Hippocampal formation (tissue), 2 donors: ENCODE measurements at regions not wholly inside any gene's neighbourhood (a gene's known extent, or its start where the extent isn't known, plus 50 kb on each side); places are given as distances from the start of the nearest gene placed in this dataset.

Experiments used
- DNase-seq, 2 donors: peaks; one replicate each; lab custom pipeline; 2025; lab: John Stamatoyannopoulos, UW

DNA sequence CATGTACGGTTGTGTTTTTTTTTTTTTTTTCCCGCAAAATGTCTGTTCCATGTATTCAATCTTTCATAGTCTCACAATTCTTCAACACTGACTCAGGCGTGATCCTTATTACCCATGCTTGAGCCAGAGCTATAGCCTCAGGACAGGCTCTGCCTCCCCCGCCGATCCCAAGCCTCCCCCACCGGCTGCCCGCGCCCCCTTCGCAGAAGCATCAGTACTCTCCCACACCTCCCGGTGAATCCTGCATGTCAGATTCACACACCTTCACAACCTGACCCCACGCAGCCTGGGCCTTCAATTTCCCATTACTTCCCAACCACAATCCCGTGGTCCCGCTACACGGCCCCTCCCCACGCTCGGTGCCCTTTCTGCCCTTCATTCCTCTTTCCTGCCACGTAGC lies 401.5 kb upstream of the JARID2 start:
- no peak for DNase-seq

DNA sequence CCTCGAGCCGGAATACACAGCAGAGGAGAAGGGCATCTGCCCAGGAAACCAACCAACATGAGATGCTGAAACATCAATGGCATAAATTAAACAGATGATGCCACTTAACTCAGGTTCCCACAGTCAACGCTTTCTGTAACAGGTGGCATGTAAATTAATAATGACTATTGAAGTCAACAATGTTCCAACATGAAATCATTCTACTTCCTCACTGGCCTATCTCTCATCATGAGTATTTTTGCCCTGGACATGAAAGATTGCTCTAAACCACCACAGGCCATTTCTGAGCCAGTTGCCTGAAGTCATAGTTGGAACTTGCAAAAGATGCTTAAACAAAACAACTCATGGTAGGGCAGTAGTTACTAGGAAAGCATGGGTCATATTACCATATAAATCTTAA lies 397.9 kb upstream of the JARID2 start:
- DNase-seq, result no peak

DNA sequence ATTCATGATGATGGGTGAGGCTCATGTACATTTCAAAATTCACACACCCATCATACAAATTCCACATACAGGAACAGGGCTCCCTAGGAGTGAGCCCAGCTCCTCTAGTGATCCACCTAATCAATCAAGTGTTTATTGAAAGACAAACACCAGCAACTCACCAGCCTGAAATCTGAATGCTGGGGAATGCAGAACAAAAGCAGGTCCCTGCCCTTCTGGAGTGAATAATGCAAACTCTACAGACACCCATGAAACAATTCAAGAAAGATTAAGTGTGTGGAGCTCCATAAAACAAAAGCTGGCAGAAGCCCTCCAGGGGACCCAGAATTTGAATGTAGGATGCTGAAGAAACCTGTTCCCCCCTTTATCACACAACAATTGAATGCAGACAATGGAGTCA lies 396.7 kb upstream of the JARID2 start:
- DNase-seq, result no peak

DNA sequence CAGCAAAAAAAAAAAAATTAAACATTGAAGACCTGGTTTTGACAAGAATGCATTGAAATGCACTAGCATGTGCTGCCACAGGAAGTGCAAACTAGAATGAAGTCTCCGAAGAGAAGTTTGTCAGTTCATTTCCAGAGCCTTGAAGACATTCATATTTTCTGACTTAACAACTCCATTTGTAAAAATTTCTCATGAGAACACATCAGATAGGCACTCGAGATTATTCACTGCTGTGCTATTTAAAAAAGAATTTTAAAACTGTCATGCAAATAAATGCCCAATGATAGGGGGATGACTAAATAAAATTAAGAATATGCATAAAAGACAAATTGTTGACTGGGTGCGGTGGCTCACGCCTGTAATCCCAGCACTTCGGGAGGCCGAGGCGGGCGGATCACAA lies 394.6 kb upstream of the JARID2 start:
- DNase-seq, result no peak

DNA sequence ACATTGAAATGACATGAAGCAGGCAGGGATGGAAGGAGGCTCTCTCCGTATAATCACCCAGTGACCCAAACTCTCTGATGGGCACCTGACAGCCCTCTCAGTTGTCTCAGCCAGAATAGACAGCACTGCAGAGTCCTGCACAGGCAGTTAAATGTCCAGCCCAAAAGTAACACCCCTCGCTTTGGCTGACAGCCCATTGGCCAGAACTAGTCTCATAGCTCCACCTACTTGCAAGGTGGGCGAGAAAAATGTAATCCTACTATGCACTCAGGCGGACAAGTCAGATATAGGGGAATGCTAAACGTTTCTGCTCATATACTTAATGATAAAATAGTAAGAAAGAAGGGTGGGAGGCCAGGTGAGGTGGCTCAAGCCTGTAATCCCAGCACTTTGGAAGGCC lies 393.5 kb upstream of the JARID2 start:
- no peak for DNase-seq

DNA sequence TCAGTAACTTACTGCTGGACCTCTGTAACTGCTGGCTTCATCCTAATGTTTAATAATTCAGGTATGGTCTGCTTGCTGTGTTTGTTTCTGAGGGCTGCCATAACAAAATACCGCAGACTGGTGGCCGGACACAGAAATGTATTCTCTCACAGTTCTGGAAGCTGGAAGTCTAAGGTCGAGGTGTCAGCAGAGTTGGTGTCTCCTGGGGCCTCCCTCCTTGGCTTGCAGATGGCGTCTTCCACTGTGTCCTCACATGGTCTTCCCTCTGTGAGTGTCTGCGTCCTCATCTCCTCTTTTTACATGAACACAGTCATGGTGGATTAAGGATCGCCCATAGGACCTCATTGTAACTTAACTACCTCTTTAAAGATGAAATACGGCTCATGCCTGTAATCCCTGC lies 389.7 kb upstream of the JARID2 start:
- no peak for DNase-seq

DNA sequence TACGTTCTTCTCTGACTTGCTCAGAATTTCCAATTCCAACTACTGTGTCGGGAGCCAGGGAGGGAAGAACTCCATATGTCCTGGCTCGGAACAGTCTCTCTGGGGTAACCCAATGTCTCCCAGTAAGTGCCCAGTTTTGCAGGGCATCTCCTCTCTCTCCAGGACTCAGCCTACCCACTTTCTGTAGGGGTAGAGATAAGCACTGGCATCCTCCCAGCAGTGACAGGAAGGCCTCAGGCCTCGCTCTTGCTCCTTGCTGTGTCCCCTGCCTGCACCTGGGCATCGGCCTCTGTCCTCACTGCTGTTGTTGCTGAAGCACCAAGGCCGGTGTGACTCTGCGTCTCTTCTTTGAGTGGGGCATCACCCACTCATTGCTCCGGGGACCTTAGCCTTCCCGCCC lies 388.9 kb upstream of the JARID2 start:
- no peak for DNase-seq

DNA sequence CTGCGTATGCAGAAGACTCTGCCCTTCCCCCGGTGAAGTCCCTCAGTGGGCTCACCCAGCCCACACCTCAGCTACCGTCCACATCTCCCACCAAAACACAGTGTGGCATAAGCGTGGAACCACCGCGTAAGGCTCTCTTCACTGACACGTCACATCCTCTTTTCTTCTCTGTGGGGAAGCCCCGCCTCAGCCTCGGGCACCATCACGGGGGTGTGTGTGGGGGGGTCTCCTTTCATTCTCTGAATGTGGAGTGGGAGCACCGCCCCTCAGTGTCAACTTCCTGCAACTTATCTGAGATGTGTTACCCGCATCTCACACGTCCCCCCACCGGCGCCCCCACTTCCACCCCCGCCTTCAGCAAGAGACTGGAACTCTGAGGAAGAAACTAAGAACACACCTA lies 388.4 kb upstream of the JARID2 start:
- DNase-seq, result no peak

DNA sequence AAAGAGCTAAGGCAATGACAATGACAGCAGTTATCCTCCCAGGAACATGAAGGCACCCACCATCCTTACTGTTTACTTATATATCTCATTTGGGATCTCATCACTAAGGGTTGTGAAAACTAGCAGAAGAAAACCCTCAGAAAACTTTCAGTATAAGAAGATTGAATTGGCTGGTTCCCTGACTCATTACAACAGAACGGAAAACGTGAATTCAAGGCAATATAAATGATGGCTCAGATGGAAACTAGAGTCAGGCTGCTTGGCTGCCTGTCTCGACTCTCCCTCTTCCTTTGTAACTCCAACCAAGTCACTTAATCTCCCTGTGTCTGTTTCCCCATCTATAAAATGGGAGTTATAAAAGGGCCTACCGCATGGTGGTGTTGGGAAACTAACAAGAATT lies 387.1 kb upstream of the JARID2 start:
- DNase-seq, result no peak

DNA sequence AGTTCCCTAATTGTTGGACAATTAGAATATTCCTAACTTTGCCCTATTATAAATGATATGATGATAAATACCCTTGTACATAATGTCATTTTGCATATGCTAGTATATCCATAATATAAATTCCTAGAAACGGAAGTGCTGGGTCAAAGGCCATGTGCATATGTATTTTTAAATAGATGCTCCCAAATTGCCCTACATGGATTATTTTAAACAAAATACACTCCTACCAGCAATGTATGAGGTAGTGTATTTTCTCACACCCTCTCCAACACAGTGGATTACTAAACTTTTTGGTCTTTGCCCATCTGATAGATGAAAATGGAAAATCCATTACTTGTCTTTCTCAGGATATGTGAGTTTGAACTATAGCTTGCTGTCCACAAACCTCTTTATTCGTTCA lies 385.1 kb upstream of the JARID2 start:
- DNase-seq, result no peak

DNA sequence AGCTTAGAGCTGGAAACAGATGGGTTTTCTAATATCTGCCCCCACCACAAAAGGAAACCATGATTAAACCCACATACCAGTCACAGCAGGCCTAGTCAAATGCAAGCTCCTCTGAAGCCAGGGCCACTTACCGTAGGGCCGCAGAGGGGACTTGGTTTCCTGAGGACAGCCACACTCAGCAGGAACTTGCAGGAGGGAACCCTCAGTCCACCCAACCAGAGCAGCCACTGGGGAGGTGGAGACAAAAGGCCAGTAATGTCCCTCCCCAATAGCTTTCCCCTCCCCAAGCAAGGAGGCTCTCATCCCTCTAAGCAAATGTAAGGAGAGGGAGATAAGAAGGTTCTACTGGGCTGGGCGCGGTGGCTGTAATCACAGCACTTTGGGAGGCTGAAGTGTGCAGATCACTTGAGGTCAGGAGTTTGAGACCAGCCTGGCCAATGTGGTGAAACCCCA lies 384.4 kb upstream of the JARID2 start:
- DNase-seq, result no peak

DNA sequence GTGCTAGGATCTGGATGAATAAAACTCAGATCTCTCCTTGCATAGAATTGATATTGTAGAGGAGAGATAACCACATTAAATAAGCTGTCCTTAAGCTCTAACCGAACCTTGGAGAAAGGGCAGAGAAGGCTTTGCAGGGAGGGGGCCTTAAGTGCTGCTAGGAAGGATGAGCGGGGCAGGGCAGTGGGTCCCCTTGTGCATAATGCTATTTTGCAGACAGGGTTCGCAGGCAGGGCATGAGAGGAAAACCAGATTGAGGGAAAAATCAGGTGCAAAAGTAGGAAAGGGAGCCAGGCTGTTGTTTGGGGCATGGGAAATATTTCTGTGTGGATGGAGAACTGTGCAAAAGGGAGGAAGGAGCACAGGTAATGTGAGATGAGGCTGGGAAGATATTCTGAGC lies 383.0 kb upstream of the JARID2 start:
- no peak for DNase-seq

DNA sequence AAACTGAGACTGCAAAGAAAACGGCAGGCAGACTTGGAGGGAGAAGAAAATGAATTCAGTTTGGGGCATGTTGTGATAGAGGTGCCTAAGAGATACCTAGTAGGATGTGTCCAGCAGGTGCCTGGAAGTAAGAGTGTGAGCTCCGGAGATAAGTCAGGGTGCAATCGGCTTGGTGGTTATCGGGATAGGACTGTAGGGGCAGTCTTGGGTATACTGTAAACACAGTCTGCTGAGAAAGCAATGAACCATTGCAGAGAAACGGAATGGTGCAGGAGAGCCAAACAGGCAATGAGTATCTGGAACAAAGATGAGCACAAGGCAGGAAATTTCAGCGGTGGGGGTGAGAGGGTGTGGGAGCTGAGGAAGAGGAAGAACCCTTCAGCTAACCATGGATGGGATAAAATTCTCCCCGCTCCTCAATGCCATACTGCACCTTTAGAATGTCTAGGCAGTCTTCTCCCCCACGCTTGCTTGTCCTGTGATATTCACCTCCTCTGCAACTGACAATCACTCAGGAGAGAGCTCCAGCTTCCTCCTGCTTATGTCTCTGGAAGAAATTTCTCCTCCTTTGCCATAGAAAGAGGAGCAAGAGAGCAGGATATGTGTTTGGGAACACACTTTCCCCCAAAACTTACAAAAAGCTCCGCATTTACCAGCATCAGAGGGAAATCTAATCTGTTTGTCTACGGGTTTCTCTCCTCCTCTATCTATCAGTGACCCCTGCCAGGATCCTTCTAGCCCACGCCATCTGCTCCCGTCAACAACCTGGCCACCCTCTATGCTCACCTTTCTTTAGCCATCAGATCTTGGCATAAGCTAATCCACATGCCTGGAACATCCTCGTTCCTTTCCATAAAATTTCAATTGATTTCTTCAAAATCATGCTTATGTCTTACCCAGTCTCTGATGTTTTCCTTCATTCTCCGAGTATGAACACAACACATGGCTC lies 381.7 kb upstream of the JARID2 start:
- no peak for DNase-seq

DNA sequence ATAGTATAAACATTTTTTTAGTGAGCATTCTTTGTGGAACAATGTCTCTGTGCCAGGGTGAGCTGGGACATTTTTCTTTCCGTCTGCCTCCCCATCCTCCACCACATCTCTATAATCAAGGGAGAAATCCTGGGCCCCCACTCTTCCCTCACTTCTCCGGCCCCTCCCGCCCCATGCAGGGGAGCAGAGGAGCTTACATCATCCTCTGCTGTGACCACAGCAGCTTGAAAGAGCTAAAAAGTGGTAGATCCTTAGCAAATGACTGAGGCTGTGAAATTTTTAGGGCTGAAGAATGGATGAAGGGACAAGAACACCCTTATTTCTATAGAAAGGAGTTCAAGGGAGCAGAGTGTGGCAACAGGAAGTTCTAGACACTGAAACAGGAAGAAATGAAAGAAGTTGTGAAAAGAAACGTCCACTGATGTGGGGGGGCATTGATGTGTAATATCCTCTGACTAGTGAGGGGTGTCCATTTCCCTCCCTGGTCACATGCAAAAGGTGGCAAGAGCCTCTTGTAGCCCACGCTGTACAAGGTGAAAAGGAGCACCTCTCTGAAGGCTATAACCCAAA lies 380.3 kb upstream of the JARID2 start:
- no peak for DNase-seq

DNA sequence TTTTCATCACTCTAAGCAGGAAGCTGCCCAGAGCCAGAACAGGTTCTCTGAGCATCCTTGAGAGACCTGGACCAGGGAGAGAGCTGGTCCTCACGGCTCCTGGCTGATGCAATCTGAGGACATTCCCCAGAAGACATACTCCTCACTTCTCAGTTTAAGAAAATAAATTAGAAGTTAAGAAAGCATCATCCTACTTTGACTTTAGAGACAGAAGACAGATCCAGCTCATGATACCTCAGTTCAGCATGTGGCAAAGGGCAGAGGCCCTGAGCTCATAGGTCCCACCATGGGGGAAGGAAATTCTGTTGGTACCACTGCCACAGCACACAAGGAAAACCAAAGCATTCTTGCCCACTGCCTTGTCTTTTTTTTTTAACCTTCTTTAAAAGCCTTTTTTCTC lies 378.1 kb upstream of the JARID2 start:
- no peak for DNase-seq

DNA sequence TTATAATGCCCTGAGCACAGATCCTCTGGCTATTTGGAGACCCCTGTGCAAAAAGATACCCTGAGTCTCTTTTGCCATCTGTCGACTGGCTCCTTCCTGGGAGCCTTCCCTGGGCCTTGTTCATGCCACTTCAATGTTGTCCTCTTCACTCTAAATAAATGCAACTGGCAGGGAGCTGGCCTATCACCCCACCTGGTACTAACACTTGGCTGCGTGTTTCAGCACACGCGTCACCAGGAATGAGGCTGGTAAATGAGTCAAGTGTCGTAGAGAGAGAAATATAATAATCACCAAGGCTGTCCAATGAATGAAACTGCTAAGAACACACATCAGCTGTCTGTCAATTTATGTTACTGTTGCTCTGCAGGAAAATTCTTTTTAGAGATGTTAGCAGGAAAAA lies 374.6 kb upstream of the JARID2 start:
- no peak for DNase-seq

DNA sequence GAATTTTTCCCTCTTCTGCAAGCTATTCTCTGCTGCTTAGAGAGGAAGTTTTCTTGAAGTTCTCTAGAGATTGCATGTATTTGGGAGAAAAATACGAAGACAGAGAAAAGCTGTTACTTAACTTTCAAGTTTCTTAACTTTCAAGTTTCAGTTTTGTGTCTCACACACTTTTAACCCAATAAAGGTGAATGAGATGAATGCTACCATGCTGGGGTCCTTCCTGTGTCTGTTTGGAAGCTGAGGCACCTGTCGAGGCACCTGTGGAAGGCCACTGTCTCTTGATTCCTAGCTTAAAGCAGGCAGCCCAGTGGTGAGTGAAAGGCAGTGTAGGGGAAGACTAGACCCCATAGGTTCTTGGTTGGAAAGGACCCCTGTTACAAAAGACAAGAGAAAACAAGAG lies 372.8 kb upstream of the JARID2 start:
- no peak for DNase-seq

DNA sequence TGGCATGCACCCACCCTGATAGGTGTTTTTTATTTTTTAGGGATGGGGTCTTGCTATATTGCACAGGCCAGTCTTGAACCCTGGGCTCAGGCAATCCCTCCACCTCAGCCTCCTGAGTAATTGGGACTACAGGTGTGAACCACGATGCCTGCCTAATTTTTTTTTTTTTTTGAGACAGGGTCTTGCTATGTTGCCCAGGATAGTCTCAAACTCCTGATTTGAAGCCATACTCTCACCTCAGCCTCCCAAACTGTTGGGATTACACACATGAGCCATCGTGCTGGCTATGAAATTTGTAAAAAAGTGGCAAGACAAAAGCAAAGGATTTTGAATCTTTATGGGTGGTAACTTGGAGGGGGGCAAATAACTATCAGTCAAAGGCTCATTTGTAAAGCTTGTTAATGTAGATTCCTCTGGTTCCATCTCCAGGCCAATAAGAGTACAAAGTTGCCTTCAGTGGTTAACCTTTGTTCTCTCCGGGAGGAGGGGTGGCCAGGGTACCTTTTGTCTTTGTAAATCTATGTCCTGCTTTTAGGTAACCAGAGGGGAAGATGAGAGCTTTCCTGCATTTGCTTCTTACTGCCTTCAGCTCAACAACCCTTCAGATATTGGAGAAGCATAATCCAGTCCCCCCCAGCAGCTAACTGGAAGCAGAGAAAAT lies 372.0 kb upstream of the JARID2 start:
- no peak for DNase-seq

DNA sequence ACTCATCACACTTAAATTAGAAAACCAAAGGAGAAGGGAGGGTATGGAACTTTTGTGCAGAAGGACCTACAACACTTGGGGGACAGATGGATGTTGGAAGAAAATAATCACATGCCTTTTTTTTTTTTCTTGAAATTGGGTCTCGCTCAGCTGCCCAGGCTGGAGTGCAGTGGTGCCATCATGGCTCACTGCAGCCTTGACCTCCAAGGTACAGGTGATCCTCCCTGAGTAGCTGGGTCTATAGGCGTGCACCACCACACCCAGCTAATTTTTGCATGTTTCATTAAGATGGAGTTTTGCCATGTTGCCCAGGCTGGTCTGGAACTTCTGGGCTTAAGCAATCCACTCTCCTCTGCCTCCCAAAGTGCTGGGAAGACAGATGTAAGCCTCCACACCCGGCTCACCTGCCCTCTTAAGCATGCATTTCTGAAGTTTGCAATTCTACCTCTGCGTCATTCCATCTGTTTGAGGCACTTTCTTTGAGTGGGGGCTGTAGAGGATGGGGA lies 370.8 kb upstream of the JARID2 start:
- no peak for DNase-seq

DNA sequence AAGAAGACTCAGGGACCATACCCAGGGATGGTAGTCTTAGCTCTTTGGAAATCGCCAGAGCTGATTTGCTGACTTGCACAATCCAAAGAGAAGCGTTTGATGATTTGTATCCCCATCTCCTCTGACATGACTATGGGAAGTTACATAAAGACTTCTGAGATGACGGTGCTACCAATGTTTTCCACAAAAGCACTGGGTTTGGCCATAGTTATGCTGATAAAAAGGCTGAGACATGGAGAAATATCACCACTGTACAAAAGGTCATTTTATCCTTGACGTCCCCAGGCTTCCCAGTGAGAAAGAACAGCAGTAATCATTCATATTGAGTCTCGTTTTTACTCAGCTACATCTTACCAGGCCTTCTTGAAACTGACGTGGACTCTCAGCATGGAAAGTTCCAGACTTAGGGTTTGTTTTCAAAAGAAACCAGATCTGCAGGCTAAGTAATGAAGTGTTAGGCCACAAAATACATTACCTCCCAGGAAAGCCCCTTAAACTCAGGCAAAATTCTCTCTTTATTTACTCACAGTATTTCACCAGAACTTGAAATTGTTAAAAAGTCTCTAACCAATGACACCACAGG lies 370.3 kb upstream of the JARID2 start:
- DNase-seq, result no peak

DNA sequence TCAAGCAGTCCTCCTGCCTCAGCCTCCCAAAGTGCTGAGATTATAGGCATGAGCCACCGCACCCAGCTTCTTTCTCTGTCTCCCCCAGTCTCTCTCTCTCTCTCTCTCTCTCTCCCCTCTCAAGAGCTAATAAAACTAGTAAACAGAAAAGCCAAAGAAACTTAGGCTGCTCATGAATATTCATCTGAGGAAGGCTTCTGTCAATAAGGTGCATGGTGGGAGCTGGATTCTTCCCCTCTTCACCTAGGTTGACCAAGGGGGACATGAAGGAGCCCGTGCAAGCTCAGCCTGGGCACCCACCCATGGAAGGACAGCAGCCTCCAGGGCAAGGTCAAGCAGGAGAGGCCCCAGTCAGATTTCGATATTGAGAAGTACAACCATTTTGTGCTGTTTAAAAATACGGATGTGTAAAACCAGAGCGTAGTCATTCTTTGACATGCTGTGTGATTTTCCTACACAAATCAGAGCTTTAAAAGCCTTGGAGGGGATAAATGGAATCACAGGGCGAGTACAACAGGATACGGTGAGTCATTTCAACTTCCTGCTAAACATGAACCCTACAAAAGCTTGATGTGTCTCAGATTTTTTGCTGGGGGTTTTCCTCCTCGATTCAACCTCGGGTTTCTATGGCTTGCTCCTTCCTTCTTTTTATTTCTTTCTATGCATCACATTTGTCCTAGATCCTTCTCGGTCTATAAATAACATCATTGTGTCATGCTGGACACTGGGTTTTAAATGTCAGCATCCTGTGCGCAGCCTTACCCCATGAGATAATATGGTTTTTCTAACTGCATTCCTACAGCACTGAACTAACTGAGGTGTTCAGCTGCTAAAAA lies 368.9 kb upstream of the JARID2 start:
- no peak for DNase-seq

DNA sequence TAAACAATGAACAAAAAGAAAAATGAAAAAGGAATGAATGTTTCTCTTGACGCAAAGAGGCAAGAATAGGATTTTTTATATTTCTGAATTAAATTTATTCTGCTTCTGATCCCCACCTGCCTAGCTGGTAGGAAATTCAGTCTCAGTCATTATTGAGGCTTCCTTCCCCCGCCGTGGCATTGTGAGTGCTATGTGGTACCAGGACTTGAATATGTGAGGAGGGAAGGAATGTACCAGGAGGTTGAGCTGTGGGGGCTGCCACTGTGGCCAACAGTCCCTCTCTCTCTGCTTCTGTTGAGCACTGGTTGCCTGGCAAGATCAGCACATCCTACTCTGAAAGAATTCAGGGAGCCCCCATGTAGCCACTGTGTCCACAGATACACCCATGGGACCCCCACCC lies 368.1 kb upstream of the JARID2 start:
- DNase-seq, result no peak
